NCI-H146 treated with DMSO at 0.1 percent for 48 hours (cell line): ENCODE measurements at regions not wholly inside any gene's neighbourhood (a gene's known extent, or its start where the extent isn't known, plus 50 kb on each side); places are given as distances from the start of the nearest gene placed in this dataset.
"Not testable (repeated sequence)": the region's sequence is repeated elsewhere in the genome, so short reads cannot be mapped to it uniquely, and the experiment has no call there.

Experiments
- DNase-seq: peaks from one replicate; lab custom pipeline; 2025; ENCODE audit not compliant: unreplicated experiment; lab: John Stamatoyannopoulos, UW

GRCh38 chr14:22344673-22345072, 244.4 kb downstream of the DAD1 start:
- no peak for DNase-seq

- not testable (repeated sequence) for DNase-seq
These were observed 244.8 kb downstream of the DAD1 start for GRCh38 chr14:22344209-22344608.

GRCh38 chr14:22341049-22341448, 248.0 kb downstream of the DAD1 start:
- DNase-seq, result no peak

GRCh38 chr14:22338917-22339715, 249.9 kb downstream of the DAD1 start:
- no peak for DNase-seq

- no peak for DNase-seq
These were observed 250.6 kb downstream of the DAD1 start for GRCh38 chr14:22338381-22338780.

GRCh38 chr14:22337938-22338337, 251.1 kb downstream of the DAD1 start:
- DNase-seq, result no peak

- DNase-seq, result no peak
These were observed 251.5 kb downstream of the DAD1 start for GRCh38 chr14:22337521-22337920.

- no peak for DNase-seq
These were observed 253.0 kb downstream of the DAD1 start for GRCh38 chr14:22336031-22336430.

GRCh38 chr14:22334627-22335026, 254.4 kb downstream of the DAD1 start:
- no peak for DNase-seq

GRCh38 chr14:22334275-22334577, 254.8 kb downstream of the DAD1 start:
- no peak for DNase-seq

GRCh38 chr14:22333422-22334274, 255.4 kb downstream of the DAD1 start:
- no peak for DNase-seq

GRCh38 chr14:22332686-22333421, 256.2 kb downstream of the DAD1 start:
- no peak for DNase-seq

- no peak for DNase-seq
These were observed 259.7 kb downstream of the DAD1 start for GRCh38 chr14:22329371-22329770.

GRCh38 chr14:22325676-22326400, 263.2 kb downstream of the DAD1 start:
- no peak for DNase-seq

- DNase-seq, result no peak
These were observed 268.7 kb downstream of the DAD1 start for GRCh38 chr14:22320362-22320750.

GRCh38 chr14:22319526-22320361, 269.3 kb downstream of the DAD1 start:
- DNase-seq, result no peak

GRCh38 chr14:22318951-22319350, 270.1 kb downstream of the DAD1 start:
- no peak for DNase-seq

- DNase-seq, result no peak
These were observed 272.6 kb downstream of the DAD1 start for GRCh38 chr14:22316473-22316872.

- no peak for DNase-seq
These were observed 273.7 kb downstream of the DAD1 start for GRCh38 chr14:22315336-22315735.

GRCh38 chr14:22314183-22314820, 274.7 kb downstream of the DAD1 start:
- no peak for DNase-seq
